HG03135 (cell line): ENCODE measurements at regions not wholly inside any gene's neighbourhood (a gene's known extent, or its start where the extent isn't known, plus 50 kb on each side); places are given as distances from the start of the nearest gene placed in this dataset.

ENCODE experiments used
- ATAC-seq: cut with Tn5 transposase; IDR thresholded peaks from one replicate; pipeline ENCODE4 v1.9.1; 2021; ENCODE audit warnings: mild to moderate bottlenecking, moderate library complexity; ENCODE audit not compliant: unreplicated experiment

GRCh38 chr2:198448789-198449188, 644.4 kb downstream of the PLCL1 start:
- no peak for ATAC-seq

GRCh38 chr2:198444800-198445287, 640.5 kb downstream of the PLCL1 start:
- no peak for ATAC-seq

GRCh38 chr2:198441901-198442300, 637.5 kb downstream of the PLCL1 start:
- ATAC-seq: no peak

- no peak for ATAC-seq
Observed at GRCh38 chr2:198441246-198441645, 636.9 kb downstream of the PLCL1 start.

- ATAC-seq: no peak
Observed at GRCh38 chr2:198440833-198441232, 636.4 kb downstream of the PLCL1 start.

- no peak for ATAC-seq
Observed at GRCh38 chr2:198438331-198438730, 633.9 kb downstream of the PLCL1 start.

- ATAC-seq: no peak
Observed at GRCh38 chr2:198424112-198424511, 619.7 kb downstream of the PLCL1 start.

GRCh38 chr2:198417836-198418235, 613.4 kb downstream of the PLCL1 start:
- ATAC-seq: no peak

GRCh38 chr2:198414976-198415375, 610.6 kb downstream of the PLCL1 start:
- no peak for ATAC-seq

GRCh38 chr2:198411936-198412335, 607.5 kb downstream of the PLCL1 start:
- ATAC-seq: no peak

- ATAC-seq: no peak
Observed at GRCh38 chr2:198408171-198408570, 603.8 kb downstream of the PLCL1 start.

GRCh38 chr2:198405311-198405710, 600.9 kb downstream of the PLCL1 start:
- no peak for ATAC-seq

GRCh38 chr2:198401644-198402043, 597.3 kb downstream of the PLCL1 start:
- ATAC-seq: no peak

GRCh38 chr2:198400999-198401398, 596.6 kb downstream of the PLCL1 start:
- no peak for ATAC-seq

GRCh38 chr2:198394208-198394607, 589.8 kb downstream of the PLCL1 start:
- no peak for ATAC-seq

- no peak for ATAC-seq
Observed at GRCh38 chr2:198390670-198391069, 586.3 kb downstream of the PLCL1 start.

- ATAC-seq: no peak
Observed at GRCh38 chr2:198387677-198388076, 583.3 kb downstream of the PLCL1 start.

- ATAC-seq: no peak
Observed at GRCh38 chr2:198385856-198386255, 581.5 kb downstream of the PLCL1 start.

- no peak for ATAC-seq
Observed at GRCh38 chr2:198385326-198385725, 580.9 kb downstream of the PLCL1 start.

GRCh38 chr2:198383392-198383791, 579.0 kb downstream of the PLCL1 start:
- ATAC-seq: no peak

GRCh38 chr2:198382811-198383210, 578.4 kb downstream of the PLCL1 start:
- no peak for ATAC-seq

GRCh38 chr2:198376677-198377076, 572.3 kb downstream of the PLCL1 start:
- no peak for ATAC-seq

- no peak for ATAC-seq
Observed at GRCh38 chr2:198375083-198375410, 570.7 kb downstream of the PLCL1 start.
